Astrocyte (in vitro differentiated cells and primary cell): ENCODE measurements at regions not wholly inside any gene's neighbourhood (a gene's known extent, or its start where the extent isn't known, plus 50 kb on each side); places are given as distances from the start of the nearest gene placed in this dataset.

Experiments
- DNase-seq: peaks from one replicate; pipeline ENCODE4 v3.0.0-alpha.2; 2010; ENCODE audit warnings: low read depth
- FAIRE-seq: peaks from 2 replicates; lab custom pipeline; 2011; peaks lifted over from hg19 to GRCh38; lab: Jason Lieb, UNC
- H2AFZ ChIP-seq: 2 replicates; pipeline ENCODE4 v1.6.0; 2012; ENCODE audit warnings: low read depth, low read length, inconsistent platforms
- H3K27ac ChIP-seq: 2 replicates; pipeline ENCODE4 v1.5.1; 2011; ENCODE audit warnings: low read depth, low read length, inconsistent platforms
- H3K27me3 ChIP-seq: 2 replicates; pipeline ENCODE4 v1.6.0; 2011; ENCODE audit warnings: low read length, inconsistent platforms; ENCODE audit not compliant: insufficient read depth
- H3K36me3 ChIP-seq: 2 replicates; pipeline ENCODE4 v1.5.1; 2011; ENCODE audit warnings: low read length, inconsistent platforms; ENCODE audit not compliant: insufficient read depth
- H3K4me1 ChIP-seq: 2 replicates; pipeline ENCODE4 v1.5.1; 2011; ENCODE audit warnings: low read length, inconsistent platforms; ENCODE audit not compliant: insufficient read depth
- H3K4me2 ChIP-seq: 2 replicates; pipeline ENCODE4 v1.6.0; 2012; ENCODE audit warnings: low read length, inconsistent platforms
- H3K4me3 ChIP-seq: 2 replicates; pipeline ENCODE4 v1.5.1; 2011; ENCODE audit warnings: low read depth, mild to moderate bottlenecking, low read length, inconsistent platforms; ENCODE audit not compliant: insufficient read depth
- H3K79me2 ChIP-seq: 2 replicates; pipeline ENCODE4 v1.6.0; 2012; ENCODE audit warnings: mild to moderate bottlenecking, low read length, inconsistent platforms; ENCODE audit not compliant: insufficient read depth
- H3K9ac ChIP-seq: 2 replicates; pipeline ENCODE4 v1.6.0; 2012; ENCODE audit warnings: mild to moderate bottlenecking, low read length, inconsistent platforms
- H3K9me3 ChIP-seq: 2 replicates; pipeline ENCODE4 v1.5.1; 2012; ENCODE audit warnings: low read depth, mild to moderate bottlenecking, low read length, inconsistent platforms; ENCODE audit not compliant: insufficient read depth
- H4K20me1 ChIP-seq: 2 replicates; pipeline ENCODE4 v1.6.0; 2012; ENCODE audit warnings: low read length, inconsistent platforms; ENCODE audit not compliant: insufficient read depth
- H3K27ac Mint-ChIP-seq: one replicate; pipeline ENCODE4 v1.8.0; 2021; ENCODE audit warnings: mild to moderate bottlenecking, mixed read lengths; ENCODE audit not compliant: unreplicated experiment
- H3K27me3 Mint-ChIP-seq: one replicate; pipeline ENCODE4 v1.8.0; 2021; ENCODE audit warnings: low read depth, mixed read lengths; ENCODE audit not compliant: unreplicated experiment
- H3K36me3 Mint-ChIP-seq: one replicate; pipeline ENCODE4 v1.8.0; 2021; ENCODE audit warnings: low read depth, mixed read lengths; ENCODE audit not compliant: unreplicated experiment
- H3K4me1 Mint-ChIP-seq: one replicate; pipeline ENCODE4 v1.8.0; 2021; ENCODE audit warnings: low read depth, mixed read lengths; ENCODE audit not compliant: unreplicated experiment
- H3K4me3 Mint-ChIP-seq: one replicate; pipeline ENCODE4 v1.8.0; 2021; ENCODE audit warnings: mild to moderate bottlenecking, moderate library complexity, mixed read lengths; ENCODE audit not compliant: unreplicated experiment
- H3K9me3 Mint-ChIP-seq: one replicate; pipeline ENCODE4 v1.8.0; 2021; ENCODE audit warnings: mild to moderate bottlenecking, mixed read lengths; ENCODE audit not compliant: unreplicated experiment
- CTCF ChIP-seq: IDR thresholded peaks from 2 replicates; pipeline ENCODE4 v1.5.1; 2011; ENCODE audit warnings: low read depth, mild to moderate bottlenecking, inconsistent platforms, low read length, moderate library complexity; ENCODE audit not compliant: insufficient read depth
- EZH2 ChIP-seq: IDR thresholded peaks from 2 replicates; pipeline ENCODE4 v1.6.1; 2012; ENCODE audit warnings: mild to moderate bottlenecking, low read length, inconsistent platforms; ENCODE audit not compliant: insufficient read depth

- H3K27ac Mint-ChIP-seq, result no peak overlapping the region
Observed at GRCh38 chr7:13107291-13107690, 419.9 kb downstream of the ARL4A start.

GRCh38 chr7:13108061-13108460, 420.6 kb downstream of the ARL4A start:
- no peaks in the 10 kb centered on the region for H4K20me1 ChIP-seq
- H2AFZ ChIP-seq, result no peak overlapping the region
- H3K9me3 ChIP-seq, result no peaks in the 10 kb centered on the region
- no peaks in the 10 kb centered on the region for H3K4me1 ChIP-seq
- no peaks in the 10 kb centered on the region for H3K79me2 ChIP-seq
- TF ChIP-seq CTCF (no peak), EZH2 (no peak)
- no peak for DNase-seq
- Mint-ChIP-seq H3K27me3 (no peaks in the 10 kb centered on the region), H3K9me3 (peaks cover 2% of the 10 kb centered on the region), H3K36me3 (peaks cover 1% of the 10 kb centered on the region), H3K4me1 (no peaks in the 10 kb centered on the region), H3K4me3 (no peak overlapping the region), H3K27ac (no peak overlapping the region)
- FAIRE-seq, result no peak
- no peaks in the 10 kb centered on the region for H3K27me3 ChIP-seq
- no peak overlapping the region for H3K4me2 ChIP-seq
- no peak overlapping the region for H3K9ac ChIP-seq
- no peak overlapping the region for H3K27ac ChIP-seq
- H3K36me3 ChIP-seq, result no peaks in the 10 kb centered on the region
- H3K4me3 ChIP-seq, result no peak overlapping the region

More at GRCh38 chr7:13107291-13107690, 419.9 kb downstream of the ARL4A start:
- no peak for TF ChIP-seq EZH2
- TF ChIP-seq CTCF, result no peak
- no peak overlapping the region for H3K9ac ChIP-seq
- no peaks in the 10 kb centered on the region for H3K36me3 ChIP-seq
- H3K27ac ChIP-seq, result no peak overlapping the region
- Mint-ChIP-seq H3K4me3 (no peak overlapping the region), H3K9me3 (peaks cover 2% of the 10 kb centered on the region), H3K36me3 (peaks cover 1% of the 10 kb centered on the region), H3K4me1 (no peaks in the 10 kb centered on the region), H3K27me3 (no peaks in the 10 kb centered on the region)
- H3K27me3 ChIP-seq, result no peaks in the 10 kb centered on the region
- no peak overlapping the region for H3K4me3 ChIP-seq
- H2AFZ ChIP-seq, result no peak overlapping the region
- H3K4me2 ChIP-seq, result no peak overlapping the region
- no peaks in the 10 kb centered on the region for H3K9me3 ChIP-seq
- H4K20me1 ChIP-seq, result no peaks in the 10 kb centered on the region
- FAIRE-seq, result no peak
- H3K79me2 ChIP-seq, result no peaks in the 10 kb centered on the region
- no peak for DNase-seq
- no peaks in the 10 kb centered on the region for H3K4me1 ChIP-seq

- FAIRE-seq, result no peak
- no peak overlapping the region for H3K4me2 ChIP-seq
- H3K4me1 ChIP-seq, result no peaks in the 10 kb centered on the region
- H3K27me3 Mint-ChIP-seq, result no peaks in the 10 kb centered on the region
- H3K36me3 ChIP-seq, result no peaks in the 10 kb centered on the region
- no peak overlapping the region for H3K9ac ChIP-seq
- peaks cover 1% of the 10 kb centered on the region for H3K36me3 Mint-ChIP-seq
- H3K27ac Mint-ChIP-seq, result no peak overlapping the region
- no peak overlapping the region for H3K27ac ChIP-seq
- H3K4me1 Mint-ChIP-seq, result no peaks in the 10 kb centered on the region
- peaks cover 2% of the 10 kb centered on the region for H3K9me3 Mint-ChIP-seq
- H3K4me3 Mint-ChIP-seq, result no peak overlapping the region
- H3K4me3 ChIP-seq, result no peak overlapping the region
- no peaks in the 10 kb centered on the region for H4K20me1 ChIP-seq
- H2AFZ ChIP-seq, result no peak overlapping the region
- H3K9me3 ChIP-seq, result no peaks in the 10 kb centered on the region
- no peaks in the 10 kb centered on the region for H3K79me2 ChIP-seq
- H3K27me3 ChIP-seq, result no peaks in the 10 kb centered on the region
- DNase-seq, result no peak
- TF ChIP-seq CTCF, result no peak
- no peak for TF ChIP-seq EZH2
Observed at GRCh38 chr7:13109201-13109600, 421.8 kb downstream of the ARL4A start.
